ENCODE measurements at regions not wholly inside any gene's neighbourhood (a gene's known extent, or its start where the extent isn't known, plus 50 kb on each side); places are given as distances from the start of the nearest gene placed in this dataset.

GRCh38 chr15:25066708-25067107 lies 111.9 kb downstream of the SNRPN start:
- H3K18ac ChIP-seq (ENCODE audit: extremely low read depth, low read length) = no peak overlapping the region
- H3K14ac ChIP-seq (ENCODE audit: insufficient read length) = no peak overlapping the region
- no peak overlapping the region for H2AFZ ChIP-seq (ENCODE audit: low read length)
- H3K9me3 ChIP-seq (ENCODE audit: insufficient read depth in 2 of 2, low read depth in 1 of 2, low read length in 1 of 2) = peaks cover 99 to 100% of the 10 kb centered on the region in 2 experiments
- no peak overlapping the region for H3K9ac ChIP-seq (replicated peaks in 1 of 4; ENCODE audit: extremely low read depth in 1 of 4, low read depth in 3 of 4, low read length in 3 of 4)
- H3K79me2 ChIP-seq (ENCODE audit: control insufficient read depth in 1 of 2, insufficient read depth in 2 of 2, low read length in 2 of 2) = peaks cover 0 to 68% of the 10 kb centered on the region in 2 experiments; a peak in 2 of 4 replicates
- ChIA-PET POLR2A (ENCODE audit: partially characterized antibody) (no interaction called here), CTCF (ENCODE audit: partially characterized antibody) (no interaction called here)
- no peak overlapping the region for H2BK5ac ChIP-seq (ENCODE audit: low read depth, low read length)
- 88% methylated on average over 12 of the region's 12 CpGs; no CpG with 5 or more reads in 1 of the 2 experiments for WGBS, 2 experiments (ENCODE audit: extremely low coverage in 1 of 2, insufficient coverage in 1 of 2, insufficient read length in 1 of 2, insufficient replicate concordance in 2 of 2, low coverage in 1 of 2, low lambda C conversion rate in 2 of 2, missing lambda C conversion rate in 1 of 2)
- H3K23me2 ChIP-seq (ENCODE audit: low read depth, low read length) = no peaks in the 10 kb centered on the region
- H2BK15ac ChIP-seq (ENCODE audit: low read length) = no peak overlapping the region
- H3K79me1 ChIP-seq (ENCODE audit: low read depth, low read length) = peaks cover 9% of the 10 kb centered on the region; the same call in 1 of the 2 replicates
- no peak overlapping the region for H3K4me2 ChIP-seq (ENCODE audit: insufficient read depth in 1 of 2, low read depth in 2 of 2, low read length in 2 of 2)
- H2BK20ac ChIP-seq (ENCODE audit: low read length) = no peak overlapping the region
- DNase-seq (ENCODE audit: low read depth in 1 of 2, low spot score in 2 of 2) (no peak), FAIRE-seq (no peak)
- H3K23ac ChIP-seq (ENCODE audit: insufficient read length) = no peak overlapping the region
- no peak overlapping the region for H2BK120ac ChIP-seq (replicated peaks; ENCODE audit: low read depth, low read length)
- no peak overlapping the region for H2AK5ac ChIP-seq (ENCODE audit: low read depth, low read length)
- no peaks in the 10 kb centered on the region for H3K27me3 ChIP-seq (replicated peaks in 1 of 4; ENCODE audit: control insufficient read depth in 3 of 4, extremely low read depth in 1 of 4, insufficient read depth in 3 of 4, low read length in 3 of 4)
- H3K4ac ChIP-seq (replicated peaks; ENCODE audit: insufficient read length, low read depth, low read length) = no peak overlapping the region
- H4K20me1 ChIP-seq (replicated peaks in 1 of 2; ENCODE audit: control insufficient read depth in 1 of 2, insufficient read depth in 2 of 2, low read length in 2 of 2) = no peaks in the 10 kb centered on the region
- peaks cover 94 to 100% (median 99%) of the 10 kb centered on the region in 4 experiments for H3K36me3 ChIP-seq (ENCODE audit: control insufficient read depth in 2 of 4, insufficient read depth in 4 of 4, low read length in 3 of 4)
- H2BK12ac ChIP-seq (ENCODE audit: low read depth, low read length) = no peak overlapping the region
- H4K91ac ChIP-seq (replicated peaks; ENCODE audit: insufficient read length, low read length) = no peak overlapping the region
- H4K5ac ChIP-seq (ENCODE audit: insufficient read length, low read depth, low read length) = no peak overlapping the region
- no peaks in the 10 kb centered on the region for H3K4me1 ChIP-seq (replicated peaks in 1 of 4; ENCODE audit: control insufficient read depth in 3 of 4, insufficient read depth in 4 of 4, low read length in 3 of 4)
- H3K4me3 ChIP-seq (ENCODE audit: extremely low read depth in 1 of 4, insufficient read depth in 2 of 4, low read depth in 3 of 4, low read length in 4 of 4) = no peak overlapping the region
- no peak overlapping the region for H3K56ac ChIP-seq (replicated peaks; ENCODE audit: insufficient read length, low read depth, low read length)
- H4K8ac ChIP-seq (ENCODE audit: extremely low read depth, insufficient read depth, low read length) = no peak overlapping the region
- no peak overlapping the region for H3K27ac ChIP-seq (ENCODE audit: low read depth, low read length)
- TF ChIP-seq KDM1A (IDR thresholded peaks at IDR 0.05; ENCODE audit: borderline replicate concordance, low read length) (no peak), CBX8 (IDR thresholded peaks at IDR 0.05; ENCODE audit: borderline replicate concordance, low read depth, low read length) (no peak), SIRT6 (IDR thresholded peaks at IDR 0.05; ENCODE audit: low read length) (no peak), USF2 (IDR thresholded peaks at IDR 0.05; ENCODE audit: low read length) (no peak), TBP (IDR thresholded peaks at IDR 0.05; ENCODE audit: low read depth, low read length) (no peak)
